HAP-1 (cell line): ENCODE measurements at regions not wholly inside any gene's neighbourhood (a gene's known extent, or its start where the extent isn't known, plus 50 kb on each side); places are given as distances from the start of the nearest gene placed in this dataset.
"Not testable (repeated sequence)": the region's sequence is repeated elsewhere in the genome, so short reads cannot be mapped to it uniquely, and the experiment has no call there.

Experiments used
- DNase-seq, 2 experiments: peaks; one replicate each; pipeline ENCODE4 v3.0.0-alpha.2; 2016 to 2020; ENCODE audit warnings: low spot score in 2 of 2
- H3K27me3 ChIP-seq: fragments of 250-450 bp; sonication (Bioruptor Pico); 2 replicates; pipeline ENCODE4 v1.5.1; 2020; ENCODE audit warnings: low read depth, mild to moderate bottlenecking, moderate library complexity
- H3K36me3 ChIP-seq: fragments of 250-450 bp; sonication (Bioruptor Pico); replicated peaks from 2 replicates; pipeline ENCODE4 v1.5.1; 2020; ENCODE audit warnings: mild to moderate bottlenecking
- H3K4me1 ChIP-seq: fragments of 250-450 bp; sonication (Bioruptor Pico); 2 replicates; pipeline ENCODE4 v1.5.1; 2020; ENCODE audit warnings: mild to moderate bottlenecking
- H3K4me3 ChIP-seq: fragments of 250-450 bp; sonication (Bioruptor Pico); 2 replicates; pipeline ENCODE4 v1.5.1; 2020; ENCODE audit warnings: mild to moderate bottlenecking, moderate library complexity
- H3K9me3 ChIP-seq: fragments of 250-450 bp; sonication (Bioruptor Pico); 2 replicates; pipeline ENCODE4 v1.5.1; 2020; ENCODE audit warnings: mild to moderate bottlenecking, moderate library complexity
- in situ Hi-C: fragments of 300-500 bp; cut with MboI; formaldehyde crosslinking; loops from 3 replicates; pipeline ENCODE4 v1.14.3; 2020; ENCODE audit warnings: low sequenced_read_pairs, inconsistent platforms, mixed read lengths

GRCh38 chr6:155530219-155530834 is 74.7 kb upstream of the NOX3 start:
- in situ Hi-C loops = no loop called here
- no peak overlapping the region for H3K4me3 ChIP-seq
- H3K36me3 ChIP-seq = no peaks in the 10 kb centered on the region
- peak; percentile 18 to 34 for DNase-seq
- H3K4me1 ChIP-seq = no peaks in the 10 kb centered on the region
- H3K27me3 ChIP-seq = no peaks in the 10 kb centered on the region
- no peaks in the 10 kb centered on the region for H3K9me3 ChIP-seq

GRCh38 chr6:155529814-155530213 is 74.2 kb upstream of the NOX3 start:
- DNase-seq, H3K4me1 ChIP-seq, H3K36me3 ChIP-seq, H3K27me3 ChIP-seq, H3K9me3 ChIP-seq, H3K4me3 ChIP-seq: not testable (repeated sequence)
- in situ Hi-C loops = loop anchor here (5.0 kb wide), 1 partner anchor 203 kb away; no protein-coding TSS in a partner anchor

GRCh38 chr6:155528982-155529453 is 73.4 kb upstream of the NOX3 start:
- H3K4me1 ChIP-seq = no peaks in the 10 kb centered on the region
- H3K27me3 ChIP-seq = no peaks in the 10 kb centered on the region
- H3K9me3 ChIP-seq = no peaks in the 10 kb centered on the region
- no peak for DNase-seq
- in situ Hi-C loops = loop anchor here (5.0 kb wide), 1 partner anchor 202 kb away; no protein-coding TSS in a partner anchor
- no peaks in the 10 kb centered on the region for H3K36me3 ChIP-seq
- H3K4me3 ChIP-seq = no peak overlapping the region

GRCh38 chr6:155528335-155528734 is 72.7 kb upstream of the NOX3 start:
- H3K27me3 ChIP-seq = no peaks in the 10 kb centered on the region
- DNase-seq = no peak
- H3K4me3 ChIP-seq = no peak overlapping the region
- in situ Hi-C loops = loop anchor here (5.0 kb wide), 1 partner anchor 201 kb away; no protein-coding TSS in a partner anchor
- no peaks in the 10 kb centered on the region for H3K36me3 ChIP-seq
- no peaks in the 10 kb centered on the region for H3K9me3 ChIP-seq
- no peaks in the 10 kb centered on the region; the same call in 1 of the 2 replicates for H3K4me1 ChIP-seq

GRCh38 chr6:155527443-155527842 is 71.8 kb upstream of the NOX3 start:
- no peak for DNase-seq
- H3K4me1 ChIP-seq = no peaks in the 10 kb centered on the region; the same call in 1 of the 2 replicates
- no peaks in the 10 kb centered on the region for H3K27me3 ChIP-seq
- no peak overlapping the region for H3K4me3 ChIP-seq
- in situ Hi-C loops = loop anchor here (5.0 kb wide), 1 partner anchor 200 kb away; no protein-coding TSS in a partner anchor
- no peaks in the 10 kb centered on the region for H3K9me3 ChIP-seq
- H3K36me3 ChIP-seq = no peaks in the 10 kb centered on the region

GRCh38 chr6:155523821-155524651 is 68.4 kb upstream of the NOX3 start:
- no peaks in the 10 kb centered on the region for H3K9me3 ChIP-seq
- H3K4me1 ChIP-seq = peaks cover 9% of the 10 kb centered on the region
- no peaks in the 10 kb centered on the region for H3K36me3 ChIP-seq
- no peak overlapping the region for H3K4me3 ChIP-seq
- peak in 1 of 2 experiments; percentile 29 for DNase-seq
- no peaks in the 10 kb centered on the region for H3K27me3 ChIP-seq
- in situ Hi-C loops = no loop called here

GRCh38 chr6:155521719-155522118 is 66.1 kb upstream of the NOX3 start:
- H3K4me3 ChIP-seq = no peak overlapping the region
- DNase-seq = no peak
- peaks cover 9% of the 10 kb centered on the region for H3K4me1 ChIP-seq
- no peaks in the 10 kb centered on the region for H3K9me3 ChIP-seq
- in situ Hi-C loops = no loop called here
- H3K36me3 ChIP-seq = no peaks in the 10 kb centered on the region
- no peaks in the 10 kb centered on the region for H3K27me3 ChIP-seq

GRCh38 chr6:155520078-155520477 is 64.4 kb upstream of the NOX3 start:
- Histone ChIP-seq H3K4me1 (peaks cover 9% of the 10 kb centered on the region), H3K27me3 (no peaks in the 10 kb centered on the region), H3K36me3 (no peaks in the 10 kb centered on the region), H3K4me3 (no peak overlapping the region), H3K9me3 (no peaks in the 10 kb centered on the region)
- no peak for DNase-seq
- in situ Hi-C loops = no loop called here

GRCh38 chr6:155519176-155519738 is 63.6 kb upstream of the NOX3 start:
- DNase-seq = peak in 1 of 2 experiments; percentile 40
- H3K9me3 ChIP-seq = no peaks in the 10 kb centered on the region

GRCh38 chr6:155517294-155517693 is 61.7 kb upstream of the NOX3 start:
- no peaks in the 10 kb centered on the region for H3K27me3 ChIP-seq
- in situ Hi-C loops = no loop called here
- no peaks in the 10 kb centered on the region for H3K36me3 ChIP-seq
- DNase-seq = no peak
- no peaks in the 10 kb centered on the region for H3K9me3 ChIP-seq
- H3K4me1 ChIP-seq = peaks cover 18% of the 10 kb centered on the region
- no peak overlapping the region for H3K4me3 ChIP-seq

More at GRCh38 chr6:155519176-155519738, 63.6 kb upstream of the NOX3 start:
- in situ Hi-C loops = no loop called here
- Histone ChIP-seq H3K27me3 (no peaks in the 10 kb centered on the region), H3K36me3 (no peaks in the 10 kb centered on the region), H3K4me3 (no peak overlapping the region), H3K4me1 (peaks cover 15% of the 10 kb centered on the region)

- Histone ChIP-seq H3K9me3 (no peaks in the 10 kb centered on the region), H3K4me1 (peaks cover 9% of the 10 kb centered on the region; the same call in 1 of the 2 replicates), H3K36me3 (no peaks in the 10 kb centered on the region), H3K4me3 (no peak overlapping the region), H3K27me3 (no peaks in the 10 kb centered on the region)
- no peak for DNase-seq
- in situ Hi-C loops = no loop called here
Observed at GRCh38 chr6:155510879-155511278, 55.2 kb upstream of the NOX3 start.

- Histone ChIP-seq H3K4me1 (peaks cover 9% of the 10 kb centered on the region; the same call in 1 of the 2 replicates), H3K27me3 (no peaks in the 10 kb centered on the region), H3K9me3 (no peaks in the 10 kb centered on the region), H3K36me3 (no peaks in the 10 kb centered on the region), H3K4me3 (no peak overlapping the region)
- DNase-seq = no peak
- in situ Hi-C loops = no loop called here
Observed at GRCh38 chr6:155509743-155510475, 54.3 kb upstream of the NOX3 start.

- DNase-seq = no peak
- H3K4me1 ChIP-seq = no peaks in the 10 kb centered on the region
- no peaks in the 10 kb centered on the region for H3K36me3 ChIP-seq
- H3K27me3 ChIP-seq = no peaks in the 10 kb centered on the region
- no peak overlapping the region for H3K4me3 ChIP-seq
- H3K9me3 ChIP-seq = no peaks in the 10 kb centered on the region
- in situ Hi-C loops = no loop called here
Observed at GRCh38 chr6:155505608-155505989, 50.0 kb upstream of the NOX3 start.
